Kidney glomerular epithelial cell (primary cell): ENCODE measurements at regions not wholly inside any gene's neighbourhood (a gene's known extent, or its start where the extent isn't known, plus 50 kb on each side); places are given as distances from the start of the nearest gene placed in this dataset.

Experiments used
- DNase-seq: peaks from one replicate; lab custom pipeline; 2025; lab: John Stamatoyannopoulos, UW

DNA sequence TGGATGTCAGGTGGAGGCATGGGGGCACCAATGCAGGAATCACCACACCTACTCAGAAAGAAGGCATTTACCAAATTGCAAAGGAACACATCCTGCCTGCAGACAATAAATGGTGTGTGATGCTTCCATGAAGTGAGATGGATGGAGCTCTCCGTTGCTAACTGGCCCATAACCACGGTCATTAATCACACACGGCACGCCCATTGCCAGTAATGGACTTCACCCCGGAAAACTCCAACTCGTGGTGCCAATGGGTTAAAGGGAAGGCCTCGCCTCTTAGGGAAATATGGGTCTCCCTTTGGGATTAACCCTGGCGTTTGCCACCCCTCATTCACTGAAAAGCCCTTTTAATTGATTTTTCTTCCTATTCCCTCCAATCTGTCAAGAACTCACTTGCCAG lies 443.1 kb upstream of the DAB1 start:
- no peak for DNase-seq

DNA sequence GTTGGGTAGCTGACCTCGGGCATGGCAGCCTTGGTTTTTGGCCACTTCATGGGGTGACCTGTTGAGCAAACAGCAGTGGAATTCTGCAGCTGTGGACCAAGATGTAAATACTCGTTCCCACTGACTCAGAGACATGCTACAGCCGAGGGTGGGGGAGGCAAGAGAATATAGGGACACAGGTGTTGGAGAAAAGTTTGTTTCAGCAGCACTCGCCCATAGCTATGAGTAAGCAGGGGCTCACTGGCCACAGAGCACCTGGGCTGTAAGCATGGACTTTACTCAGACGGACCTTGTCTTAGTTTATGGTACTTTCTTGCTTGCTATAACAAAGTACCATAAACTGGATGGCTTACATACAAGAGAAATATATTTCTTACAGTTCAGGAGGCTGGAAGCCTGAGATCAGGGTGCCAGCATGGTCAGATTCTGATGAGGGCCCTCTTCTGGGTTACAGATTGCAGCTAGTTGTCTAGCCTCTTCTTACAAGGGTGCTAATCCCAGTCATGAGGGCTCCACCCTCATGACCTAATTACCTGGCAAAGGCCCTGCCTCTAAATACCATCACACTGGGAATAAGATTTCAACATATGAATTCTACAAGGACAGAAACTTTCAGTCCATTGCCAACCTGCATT lies 437.2 kb upstream of the DAB1 start:
- no peak for DNase-seq

DNA sequence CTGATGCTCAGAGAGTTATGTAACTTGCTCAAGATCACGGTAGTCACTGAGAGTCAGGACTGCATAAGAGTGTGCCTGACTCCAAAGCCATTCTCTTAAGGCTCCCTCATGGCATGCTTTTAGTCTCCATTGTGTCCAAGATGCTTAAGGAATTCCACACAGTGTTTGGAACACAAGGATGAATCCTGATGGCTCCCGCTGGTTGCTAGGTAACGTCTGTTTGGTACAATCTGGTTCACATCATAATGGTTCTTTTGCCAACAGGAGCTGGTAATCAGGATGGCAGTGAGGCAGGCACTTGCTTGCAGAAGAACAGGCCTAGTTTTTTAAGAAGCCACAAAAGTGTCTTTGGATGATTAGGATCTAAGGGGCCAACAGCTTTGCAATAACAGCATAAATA lies 436.5 kb upstream of the DAB1 start:
- DNase-seq, result no peak

DNA sequence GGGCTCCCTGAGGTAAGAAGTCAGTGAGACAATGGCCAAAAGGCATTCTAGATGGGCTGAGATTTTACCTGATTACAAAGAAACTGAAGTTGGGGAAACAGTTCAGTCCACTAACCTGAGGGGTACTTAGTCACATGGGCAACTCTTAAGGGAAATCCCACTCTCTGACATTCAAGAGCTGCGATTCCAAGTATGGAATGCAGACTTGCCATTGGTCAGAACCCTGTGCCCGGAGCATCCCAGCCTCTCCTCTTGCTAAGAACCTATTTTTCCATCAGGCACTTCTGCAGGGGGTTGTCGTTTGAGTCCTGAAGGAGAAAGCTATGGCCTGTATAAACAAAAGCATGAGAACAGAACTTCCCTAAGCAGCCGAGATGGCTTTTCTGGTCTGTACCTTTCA lies 434.9 kb upstream of the DAB1 start:
- DNase-seq, result no peak

DNA sequence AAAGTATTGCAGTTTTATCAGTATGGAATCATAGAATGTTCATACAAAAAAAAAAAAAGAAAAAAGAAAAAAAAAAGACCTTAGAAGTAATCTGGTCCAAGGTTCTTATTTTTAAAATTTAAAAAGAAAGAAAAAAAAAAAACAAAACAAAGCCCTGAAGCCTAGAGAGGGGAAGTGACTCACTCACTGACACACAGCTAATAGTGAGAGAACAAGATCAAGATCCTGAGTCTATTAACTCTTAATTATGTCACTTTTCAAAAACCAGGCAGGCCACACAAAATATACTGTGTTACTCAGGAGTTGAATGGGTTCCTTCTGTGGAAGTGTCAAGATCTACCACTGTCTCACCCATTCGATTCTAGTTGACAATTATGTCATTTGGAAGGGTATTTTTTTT lies 433.9 kb upstream of the DAB1 start:
- DNase-seq, result no peak

DNA sequence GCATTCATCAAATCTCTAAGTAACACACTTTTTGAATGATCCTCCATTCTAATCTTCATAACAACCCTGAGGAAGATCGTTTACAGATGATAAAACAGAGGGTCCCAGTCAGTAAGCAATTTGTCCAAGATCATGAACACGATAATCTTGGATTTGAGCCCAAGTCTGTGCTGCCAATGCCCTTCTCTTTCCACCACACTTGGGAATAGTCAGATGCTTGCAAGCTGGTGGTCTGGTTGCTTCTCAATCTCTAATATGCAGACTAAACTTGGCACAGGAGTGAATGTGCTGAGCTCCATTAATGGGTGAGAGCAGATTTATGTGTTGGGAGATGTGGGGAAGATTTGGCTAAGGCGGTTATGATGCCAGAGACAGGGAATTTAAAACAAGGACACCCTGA lies 430.6 kb upstream of the DAB1 start:
- DNase-seq, result no peak

DNA sequence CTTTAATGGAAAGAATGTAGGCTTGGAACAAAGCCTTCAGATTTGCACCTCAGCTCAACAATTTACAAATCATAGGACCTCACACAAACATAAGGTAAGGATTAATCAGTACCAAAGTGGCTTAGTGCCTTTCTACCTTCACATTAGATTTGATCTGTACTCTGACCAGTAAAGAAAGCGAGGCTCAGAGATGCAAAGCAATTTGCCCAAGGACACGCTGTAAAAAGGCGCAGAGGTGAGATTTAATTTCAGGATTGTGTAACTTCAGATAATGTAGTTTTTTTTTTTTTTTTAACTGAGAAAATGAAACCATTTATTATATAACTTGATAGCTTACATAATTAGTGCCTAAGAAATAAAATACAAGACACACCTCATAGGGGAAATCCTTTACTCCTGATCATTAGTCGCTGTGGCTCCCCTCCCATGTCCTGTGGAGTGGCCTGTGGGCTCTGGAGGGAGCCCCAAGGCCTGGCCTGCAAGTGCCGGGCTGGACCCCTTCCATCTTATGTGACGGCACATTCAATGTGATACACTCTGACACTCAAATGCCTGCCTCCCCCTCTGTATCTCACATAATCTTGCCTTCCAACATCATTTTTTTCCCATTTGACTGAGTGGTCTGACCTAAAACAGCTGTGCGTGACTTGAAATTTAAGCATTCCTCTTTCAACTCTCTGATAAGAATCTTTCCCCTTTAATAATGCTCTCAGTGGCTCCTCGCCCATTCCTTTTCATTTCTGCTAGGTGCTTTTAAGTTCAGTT lies 426.5 kb upstream of the DAB1 start:
- DNase-seq, result no peak

DNA sequence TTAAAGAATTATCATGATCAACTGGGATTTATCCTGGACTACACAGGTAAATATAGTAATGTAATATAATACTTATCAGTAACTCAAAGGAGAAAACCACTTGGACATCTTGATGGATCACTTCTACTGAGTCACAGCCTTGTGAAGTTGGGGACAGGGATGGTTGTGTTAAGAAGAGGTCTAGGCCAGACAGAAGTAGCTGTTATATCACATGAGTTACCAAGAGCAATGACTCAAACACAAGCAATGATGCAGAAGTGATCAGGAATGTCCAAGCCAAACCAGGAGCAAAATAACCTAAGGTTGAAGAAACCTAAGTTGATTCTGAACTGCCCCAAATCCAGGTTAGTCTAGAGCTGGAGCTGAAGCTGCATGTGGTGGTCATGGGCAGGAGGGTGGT lies 424.5 kb upstream of the DAB1 start:
- DNase-seq, result peak; percentile 25

DNA sequence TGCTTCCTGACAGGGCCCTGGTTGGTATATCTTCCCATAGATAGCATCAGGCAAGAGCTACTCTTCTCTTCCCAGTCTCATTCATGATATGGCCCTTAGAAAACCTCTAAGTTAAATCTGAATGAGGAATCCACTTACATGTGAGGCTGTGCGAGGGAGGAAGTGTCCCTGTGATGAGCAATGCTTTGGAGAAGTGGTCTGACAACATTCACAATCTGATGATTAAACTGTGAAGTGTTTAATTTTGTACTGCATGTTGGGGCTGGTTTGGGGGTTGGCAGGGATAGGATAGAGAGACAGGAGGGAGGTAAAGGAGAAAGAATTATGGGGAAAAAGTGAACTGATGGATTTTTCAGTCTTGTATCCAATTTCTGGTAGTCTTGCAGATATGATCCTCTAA lies 421.2 kb upstream of the DAB1 start:
- no peak for DNase-seq

DNA sequence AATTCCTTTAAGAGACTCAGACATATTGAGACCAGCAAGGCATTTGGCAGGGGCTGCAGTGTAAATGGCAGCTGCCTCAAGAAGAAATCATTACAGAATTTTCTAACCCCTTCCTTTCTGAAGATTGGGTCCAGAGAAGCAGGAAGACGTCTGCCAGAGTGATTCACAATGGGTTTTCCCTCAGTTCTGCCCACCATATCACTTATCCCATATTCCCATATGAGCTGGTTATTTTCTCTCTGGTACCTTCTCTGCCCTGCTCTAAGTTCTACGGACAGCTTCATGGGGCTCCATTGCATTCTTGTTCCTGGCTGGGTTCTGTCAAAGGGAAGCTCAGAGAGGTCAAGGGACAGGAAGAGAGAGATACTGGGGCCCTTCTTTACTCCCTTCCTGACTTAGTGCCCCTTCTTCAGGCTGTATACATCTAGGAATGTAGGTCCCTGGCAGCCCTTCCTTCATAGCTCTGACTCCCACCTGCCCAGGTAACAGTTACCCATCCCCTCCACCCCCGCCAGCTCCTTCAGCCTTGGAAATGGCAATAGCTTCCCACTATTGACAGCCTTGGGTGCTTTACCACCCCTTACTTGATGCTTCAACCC lies 420.6 kb upstream of the DAB1 start:
- DNase-seq, result no peak

DNA sequence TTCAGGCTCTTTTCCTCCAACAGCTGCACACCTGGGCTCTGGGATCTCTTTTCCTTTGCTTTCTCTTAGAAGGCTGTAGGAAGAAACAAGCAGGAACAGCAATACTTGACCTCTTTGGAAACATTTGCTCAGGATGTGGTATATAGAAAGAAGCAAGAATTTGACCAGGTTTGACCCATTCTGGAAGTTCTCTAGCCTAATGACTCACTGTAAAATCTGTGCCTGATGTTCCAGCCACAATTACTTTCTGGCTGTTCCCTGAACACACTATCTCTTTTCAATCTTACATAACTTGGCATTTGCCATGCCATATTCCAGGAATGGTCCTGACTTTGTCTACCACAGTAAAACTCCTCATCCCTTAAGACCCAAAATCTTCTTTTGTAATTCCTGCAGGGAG lies 419.9 kb upstream of the DAB1 start:
- DNase-seq, result no peak

DNA sequence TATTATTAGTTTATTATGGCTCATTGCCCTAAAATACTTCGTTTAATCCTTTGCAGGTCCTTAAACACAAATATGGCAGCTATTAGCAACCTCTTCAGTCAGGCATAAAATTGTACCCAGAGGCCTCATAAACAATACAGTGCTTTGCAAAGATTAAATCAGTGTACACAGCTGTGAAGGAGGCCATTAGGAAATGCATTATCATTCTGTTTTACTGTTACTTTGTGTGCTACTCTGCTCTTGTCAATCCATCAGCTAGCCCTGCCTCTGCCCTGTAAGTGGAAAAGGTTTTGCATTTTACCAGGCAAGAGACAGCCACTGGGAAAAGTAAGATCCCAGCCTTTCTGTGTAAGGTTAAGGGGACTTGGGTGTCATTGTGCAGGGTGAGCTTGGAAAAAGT lies 415.7 kb upstream of the DAB1 start:
- no peak for DNase-seq

DNA sequence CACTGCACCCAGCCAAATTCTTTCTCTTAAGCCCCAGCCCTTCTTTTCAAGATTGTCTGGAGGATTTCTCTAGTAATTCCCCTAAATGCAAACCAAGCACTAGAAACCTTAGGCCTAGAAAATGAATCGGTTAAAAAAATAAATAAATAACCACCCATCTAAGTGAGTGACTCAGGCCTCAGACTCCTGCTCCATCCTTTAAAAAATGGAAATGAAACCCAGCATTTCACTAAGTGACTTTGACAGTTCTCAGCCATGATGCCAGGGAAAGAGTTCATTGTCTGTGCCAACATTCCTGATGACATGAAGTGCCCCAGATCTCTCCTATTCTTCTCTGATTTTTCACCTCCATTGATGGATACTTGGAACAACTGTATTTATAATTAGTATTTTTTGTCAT lies 415.2 kb upstream of the DAB1 start:
- no peak for DNase-seq

DNA sequence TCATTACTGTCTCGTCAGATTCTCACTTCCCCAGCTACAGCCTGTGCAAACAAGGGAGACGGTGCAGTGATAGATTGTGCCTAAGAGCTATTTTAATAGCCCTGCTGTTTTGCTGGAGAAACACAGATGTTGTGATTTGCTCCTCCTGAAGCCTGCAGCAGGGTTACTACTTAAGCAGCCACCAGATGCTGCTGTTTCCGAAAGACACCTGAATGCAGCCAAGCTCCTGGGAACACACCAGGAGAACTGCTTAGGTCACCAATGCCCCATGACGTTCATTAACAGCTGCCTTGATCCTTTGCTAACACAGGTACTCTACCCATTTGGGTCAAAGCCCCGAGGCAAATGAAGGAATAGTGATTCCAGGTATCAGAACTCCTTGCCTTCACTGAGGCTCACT lies 411.8 kb upstream of the DAB1 start:
- DNase-seq, result no peak

DNA sequence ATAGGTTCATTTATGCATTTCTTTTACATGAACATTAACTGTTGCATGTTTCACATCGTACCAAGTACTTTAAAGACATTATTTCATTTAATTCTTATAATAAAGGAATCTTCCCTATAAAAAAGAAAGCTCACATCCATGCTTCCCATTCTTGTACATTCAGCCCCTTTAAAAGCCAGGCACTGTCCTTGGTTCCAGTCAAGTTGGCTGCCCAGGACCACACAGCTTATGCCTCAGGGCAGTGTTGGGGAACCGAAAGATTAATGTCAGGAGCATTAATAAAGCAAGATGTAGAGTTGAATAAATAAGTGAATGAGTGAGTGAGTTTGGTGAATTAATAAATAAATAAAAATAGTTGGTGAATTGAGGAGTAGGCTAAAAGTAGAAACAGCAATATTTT lies 409.4 kb upstream of the DAB1 start:
- DNase-seq, result no peak

DNA sequence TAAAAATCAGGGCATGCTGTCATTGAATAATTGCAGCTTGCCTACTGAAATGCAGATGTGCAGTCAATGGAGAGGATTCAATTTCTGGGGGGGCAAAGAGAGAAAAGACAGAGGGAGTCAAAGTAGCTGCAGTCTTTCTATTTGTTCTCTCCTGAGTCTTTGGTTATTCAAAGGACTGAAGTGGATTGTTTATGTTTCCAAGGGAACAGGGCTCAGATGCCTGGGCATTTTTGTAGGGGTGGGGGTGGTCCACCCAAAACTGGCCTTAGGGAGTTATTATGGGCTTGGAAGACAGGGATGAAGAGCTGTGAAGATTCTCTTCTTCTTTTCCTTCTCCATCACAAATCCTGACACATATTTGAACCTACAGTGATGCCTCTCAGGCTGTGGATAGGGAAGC lies 408.8 kb upstream of the DAB1 start:
- no peak for DNase-seq

DNA sequence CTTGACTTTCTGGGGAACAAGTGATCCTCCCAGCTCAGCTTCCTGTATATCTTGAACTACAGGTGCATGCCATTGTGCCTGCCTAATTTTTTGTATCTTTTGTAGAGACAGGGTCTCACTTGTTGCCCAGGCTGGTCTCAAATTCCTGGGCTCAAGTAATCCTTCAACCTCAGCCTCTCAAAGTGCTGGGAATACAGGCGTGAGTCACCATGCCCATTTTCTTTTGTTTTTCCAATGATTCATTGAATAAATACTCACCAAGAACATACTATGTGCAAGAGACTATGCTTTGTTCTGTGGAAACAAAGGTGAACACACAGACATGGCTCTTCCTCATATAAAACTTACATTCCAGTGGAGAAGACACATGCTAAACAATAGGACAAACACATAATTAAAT lies 407.8 kb upstream of the DAB1 start:
- peak; percentile 62 for DNase-seq

DNA sequence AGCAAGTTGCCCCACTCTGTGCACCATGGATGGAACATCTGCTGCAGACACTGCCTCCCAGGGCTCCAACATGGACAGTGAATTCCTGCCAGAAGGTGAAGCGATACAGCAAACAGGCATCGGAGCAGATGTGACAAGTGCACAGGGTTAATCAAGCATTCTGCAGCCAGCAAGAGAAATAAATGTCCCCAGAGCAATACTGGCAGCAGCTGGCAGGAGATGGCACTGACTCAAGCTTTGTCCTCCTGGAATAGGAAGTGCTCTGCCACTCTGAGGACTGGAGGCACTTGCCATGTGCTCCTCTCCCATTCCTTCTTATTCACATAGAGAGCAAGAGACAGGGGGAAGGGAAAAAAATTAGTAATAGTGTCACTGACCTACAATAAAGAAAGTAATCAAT lies 402.7 kb upstream of the DAB1 start:
- no peak for DNase-seq

DNA sequence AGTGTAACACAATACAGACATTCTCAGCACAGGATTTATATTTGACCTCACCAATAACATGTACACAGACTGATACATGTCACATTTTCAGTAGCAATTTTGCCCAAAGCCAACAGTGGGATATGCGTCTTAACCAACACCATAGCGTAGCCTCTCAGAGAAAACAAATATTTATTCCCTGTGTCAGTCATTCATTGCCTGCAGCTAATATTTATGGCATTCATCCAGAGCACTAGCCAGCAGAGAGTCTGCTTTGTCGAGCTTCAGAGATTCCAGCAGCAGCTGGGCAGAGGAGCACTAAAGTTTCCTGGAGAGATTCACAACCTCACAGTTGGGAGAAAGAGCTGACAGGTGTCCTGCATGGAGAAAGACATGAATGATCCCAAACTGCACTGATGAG lies 400.7 kb upstream of the DAB1 start:
- no peak for DNase-seq

DNA sequence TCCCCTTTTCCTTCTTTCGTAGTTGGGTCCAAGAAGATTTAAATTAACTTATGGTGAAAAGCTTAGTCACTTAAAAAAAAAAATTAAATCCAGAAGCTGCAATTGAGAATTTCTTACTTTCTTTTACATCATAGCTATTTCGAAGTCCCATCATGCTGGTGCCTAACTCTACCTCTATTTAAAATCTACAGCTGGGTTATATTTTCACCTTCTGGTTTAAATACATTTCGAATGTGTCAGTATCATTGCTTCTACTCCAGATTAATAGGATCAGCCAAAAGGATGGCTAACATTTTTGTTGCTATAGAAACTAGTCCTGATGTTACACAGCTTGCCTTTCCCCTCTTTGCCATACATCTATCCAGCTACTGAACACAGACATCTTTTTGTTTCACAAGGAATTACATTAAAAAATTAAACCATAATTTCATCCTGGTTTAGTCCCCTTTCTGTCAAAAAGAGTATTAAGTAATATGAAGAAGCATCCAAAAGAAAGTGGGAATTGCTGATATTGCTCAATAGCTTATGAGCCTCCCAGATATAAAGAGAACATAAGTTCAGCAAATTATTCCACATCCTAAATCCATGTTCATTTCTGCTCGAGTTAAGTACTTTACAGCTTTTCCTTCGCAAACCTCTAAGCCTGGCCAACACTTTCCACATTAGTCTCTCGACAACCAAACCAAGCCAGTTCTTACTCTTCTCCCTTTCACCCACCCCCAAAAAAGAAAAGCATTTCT lies 396.7 kb upstream of the DAB1 start:
- DNase-seq, result no peak

DNA sequence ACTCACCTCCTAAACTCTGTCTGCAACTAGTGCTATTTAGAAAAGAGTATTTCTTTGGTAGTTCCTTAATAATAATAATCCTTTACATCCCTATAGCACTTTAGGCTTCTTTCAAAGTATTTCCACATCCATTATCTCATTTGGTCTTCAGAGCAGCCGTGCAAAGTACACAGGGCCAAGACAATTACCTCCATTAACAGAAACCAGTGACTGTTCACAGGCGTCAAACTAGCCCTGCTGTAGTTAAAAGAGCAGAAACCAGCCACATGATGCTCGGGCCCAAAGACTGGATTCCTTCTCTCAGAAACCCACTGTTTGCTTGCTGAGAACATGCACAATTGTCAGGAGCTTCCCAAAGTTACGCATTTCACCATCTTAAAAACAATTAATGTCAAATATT lies 396.0 kb upstream of the DAB1 start:
- no peak for DNase-seq

DNA sequence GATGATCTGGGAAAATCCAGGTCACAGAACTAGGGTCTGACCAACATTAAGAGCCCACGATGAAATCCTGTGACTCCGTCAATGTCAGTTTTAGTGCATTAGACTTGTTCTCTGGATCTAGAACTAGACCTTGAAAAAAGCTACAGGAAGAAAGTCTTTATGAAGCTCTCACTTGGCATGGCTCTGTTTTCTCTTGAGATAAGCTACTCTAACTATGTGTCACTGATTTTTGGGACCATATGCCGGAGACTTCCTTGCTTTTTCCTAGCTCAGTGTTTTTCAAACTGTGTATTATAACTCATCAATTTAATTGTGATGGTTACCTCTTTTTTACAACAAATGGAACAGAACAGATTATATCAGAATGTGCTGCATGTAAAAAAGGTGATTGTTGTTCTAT lies 379.7 kb upstream of the DAB1 start:
- DNase-seq, result no peak

DNA sequence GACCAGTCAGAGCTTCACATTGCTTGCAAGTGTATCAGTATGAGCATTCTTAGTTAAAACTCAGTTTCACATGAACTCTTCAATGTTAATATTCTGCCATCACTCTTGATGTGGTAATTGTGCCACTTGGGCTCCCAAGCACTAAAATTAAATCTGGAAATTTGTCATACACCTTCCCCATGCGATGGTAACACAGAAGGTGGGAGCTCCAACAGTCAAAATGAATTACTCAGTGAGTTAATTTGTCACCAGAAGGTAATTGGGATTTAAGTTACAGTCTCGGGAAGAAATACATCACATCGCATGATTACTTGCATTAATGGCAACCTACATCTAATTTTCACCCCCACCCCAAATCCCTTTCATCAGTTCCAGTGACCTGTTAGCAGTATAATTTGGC lies 376.5 kb upstream of the DAB1 start:
- DNase-seq, result no peak
